ENCODE measurements at regions not wholly inside any gene's neighbourhood (a gene's known extent, or its start where the extent isn't known, plus 50 kb on each side); places are given as distances from the start of the nearest gene placed in this dataset.

DNA sequence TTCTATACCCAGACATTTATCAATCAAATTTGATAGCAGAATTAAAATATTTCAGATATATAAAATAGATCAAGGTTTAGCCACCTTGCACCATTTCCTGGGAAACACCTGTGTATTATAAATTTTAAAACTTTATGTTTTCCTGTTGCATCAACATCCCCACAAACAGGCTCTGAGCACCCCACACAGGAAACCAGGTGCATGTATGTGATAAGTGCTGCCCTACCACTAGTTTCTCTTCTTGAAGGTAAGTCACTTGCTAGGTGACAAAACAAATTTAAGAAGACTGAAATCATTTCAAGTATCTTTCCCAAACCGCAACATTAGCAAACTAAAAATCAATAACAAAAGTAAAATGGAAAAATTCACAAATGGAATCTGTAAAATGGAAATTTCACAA lies 496.1 kb upstream of the CCDC54 start:
- no peaks in the 10 kb centered on the region for H3K36me3 ChIP-seq (ENCODE audit: control insufficient read depth in 1 of 2, insufficient read depth in 2 of 2, low read length in 2 of 2)

DNA sequence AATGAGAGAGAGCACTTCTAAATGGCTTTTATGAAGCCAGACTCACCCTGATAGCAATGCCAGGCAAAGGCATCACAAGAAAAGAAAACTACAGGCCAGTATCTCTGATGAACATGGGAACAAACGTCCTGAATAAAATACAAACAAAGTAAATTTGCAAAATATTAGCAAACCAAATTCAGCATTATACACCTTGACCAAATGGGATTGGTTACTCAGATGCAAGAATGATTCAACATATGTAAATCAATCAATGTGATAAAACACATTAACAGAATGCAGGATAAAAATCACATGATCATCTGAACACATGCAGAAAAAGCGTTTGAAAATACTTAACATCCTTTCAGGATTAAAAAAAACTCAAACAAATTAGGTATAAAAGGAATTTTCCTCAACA lies 494.9 kb upstream of the CCDC54 start:
- H3K27ac ChIP-seq (ENCODE audit: low read length): no peak overlapping the region
- H3K4me3 ChIP-seq (ENCODE audit: low read depth in 1 of 2, low read length in 2 of 2): no peak overlapping the region
- no peaks in the 10 kb centered on the region for H3K4me1 ChIP-seq (ENCODE audit: control insufficient read depth in 1 of 2, insufficient read depth in 2 of 2, low read length in 2 of 2)
- peaks cover 0 to 2% of the 10 kb centered on the region in 2 donors for H3K9me3 ChIP-seq (ENCODE audit: control insufficient read depth in 1 of 2, low read length in 2 of 2)
- H3K27me3 ChIP-seq (ENCODE audit: low read depth, low read length): no peaks in the 10 kb centered on the region
- H3K36me3 ChIP-seq (ENCODE audit: control insufficient read depth in 1 of 2, insufficient read depth in 2 of 2, low read length in 2 of 2): no peaks in the 10 kb centered on the region

More for the DNA sequence above, 496.1 kb upstream of the CCDC54 start:
- H3K9me3 ChIP-seq (ENCODE audit: control insufficient read depth in 1 of 2, low read length in 2 of 2): peaks cover 0 to 2% of the 10 kb centered on the region in 2 donors
- no peaks in the 10 kb centered on the region for H3K27me3 ChIP-seq (ENCODE audit: low read depth, low read length)
- H3K4me1 ChIP-seq (ENCODE audit: control insufficient read depth in 1 of 2, insufficient read depth in 2 of 2, low read length in 2 of 2): no peaks in the 10 kb centered on the region
- no peak overlapping the region for H3K4me3 ChIP-seq (ENCODE audit: low read depth in 1 of 2, low read length in 2 of 2)
- no peak overlapping the region for H3K27ac ChIP-seq (ENCODE audit: low read length)

DNA sequence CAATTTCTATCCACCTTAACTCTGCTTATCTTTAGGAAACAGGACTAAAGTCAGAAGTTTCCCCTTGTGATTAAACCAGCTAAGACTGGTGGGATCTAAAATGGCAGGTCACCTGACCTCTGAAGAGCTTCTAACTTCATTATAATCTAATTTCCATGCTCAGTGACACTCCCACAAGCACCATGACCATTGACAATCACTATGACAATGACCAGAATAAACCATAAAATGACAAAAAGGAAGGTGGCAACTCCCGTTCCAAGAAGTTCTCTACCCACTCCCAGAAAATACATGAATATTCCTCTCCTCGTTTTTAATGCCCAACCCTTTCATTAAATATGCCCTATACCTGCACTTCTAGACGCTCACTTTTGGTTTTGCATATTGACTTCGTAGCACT lies 471.2 kb upstream of the CCDC54 start:
- no peaks in the 10 kb centered on the region for H3K4me1 ChIP-seq (ENCODE audit: control insufficient read depth in 1 of 2, insufficient read depth in 2 of 2, low read length in 2 of 2)
- no peaks in the 10 kb centered on the region for H3K27me3 ChIP-seq (ENCODE audit: low read depth, low read length)
- H3K9me3 ChIP-seq (ENCODE audit: control insufficient read depth in 1 of 2, low read length in 2 of 2): no peaks in the 10 kb centered on the region
- H3K36me3 ChIP-seq (ENCODE audit: control insufficient read depth in 1 of 2, insufficient read depth in 2 of 2, low read length in 2 of 2): no peaks in the 10 kb centered on the region
- H3K27ac ChIP-seq (ENCODE audit: low read length): no peak overlapping the region
- H3K4me3 ChIP-seq (ENCODE audit: low read depth in 1 of 2, low read length in 2 of 2): no peak overlapping the region

DNA sequence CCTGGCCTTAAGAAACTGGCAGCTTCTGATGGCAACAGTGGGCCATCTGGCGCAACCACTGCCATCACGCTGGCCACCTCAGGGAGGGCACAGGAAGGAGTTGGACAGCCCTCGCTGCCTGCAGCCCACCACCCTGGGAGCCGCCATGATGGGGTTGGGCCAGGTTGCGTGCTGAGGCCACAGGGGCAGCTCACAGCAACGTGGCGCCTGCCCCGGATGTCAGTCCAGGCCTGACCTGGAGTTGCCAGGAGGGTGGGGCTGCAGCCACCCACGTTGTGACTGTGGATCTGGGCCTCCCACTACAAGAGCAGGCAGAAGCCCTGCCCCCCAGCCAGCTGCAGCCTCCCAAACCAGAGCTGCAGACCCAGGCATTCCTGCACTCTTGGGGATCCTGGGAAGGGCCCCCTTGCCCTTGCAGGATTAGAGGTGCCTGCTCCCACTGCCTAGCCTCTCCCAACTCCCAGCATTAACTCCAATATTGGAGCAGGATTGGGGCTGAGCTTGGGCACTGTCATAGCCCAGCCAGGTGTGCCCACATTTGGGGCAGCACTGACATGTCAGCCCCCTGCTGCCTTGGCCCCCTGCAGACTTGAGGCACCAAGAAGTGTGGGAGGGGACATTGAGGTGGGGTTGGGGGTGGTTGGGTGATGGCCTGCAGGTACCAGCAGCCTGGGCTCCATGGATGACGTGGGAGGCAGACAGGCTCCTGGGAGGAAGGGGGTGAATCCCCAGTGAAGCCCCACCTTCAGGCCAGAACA lies 468.9 kb upstream of the CCDC54 start:
- H3K9me3 ChIP-seq (ENCODE audit: control insufficient read depth in 1 of 2, low read length in 2 of 2): no peaks in the 10 kb centered on the region
- no peaks in the 10 kb centered on the region for H3K27me3 ChIP-seq (ENCODE audit: low read depth, low read length)
- H3K4me1 ChIP-seq (ENCODE audit: control insufficient read depth in 1 of 2, insufficient read depth in 2 of 2, low read length in 2 of 2): no peaks in the 10 kb centered on the region
- no peak overlapping the region for H3K4me3 ChIP-seq (ENCODE audit: low read depth in 1 of 2, low read length in 2 of 2)
- H3K27ac ChIP-seq (ENCODE audit: low read length): no peak overlapping the region
- no peaks in the 10 kb centered on the region for H3K36me3 ChIP-seq (ENCODE audit: control insufficient read depth in 1 of 2, insufficient read depth in 2 of 2, low read length in 2 of 2)

DNA sequence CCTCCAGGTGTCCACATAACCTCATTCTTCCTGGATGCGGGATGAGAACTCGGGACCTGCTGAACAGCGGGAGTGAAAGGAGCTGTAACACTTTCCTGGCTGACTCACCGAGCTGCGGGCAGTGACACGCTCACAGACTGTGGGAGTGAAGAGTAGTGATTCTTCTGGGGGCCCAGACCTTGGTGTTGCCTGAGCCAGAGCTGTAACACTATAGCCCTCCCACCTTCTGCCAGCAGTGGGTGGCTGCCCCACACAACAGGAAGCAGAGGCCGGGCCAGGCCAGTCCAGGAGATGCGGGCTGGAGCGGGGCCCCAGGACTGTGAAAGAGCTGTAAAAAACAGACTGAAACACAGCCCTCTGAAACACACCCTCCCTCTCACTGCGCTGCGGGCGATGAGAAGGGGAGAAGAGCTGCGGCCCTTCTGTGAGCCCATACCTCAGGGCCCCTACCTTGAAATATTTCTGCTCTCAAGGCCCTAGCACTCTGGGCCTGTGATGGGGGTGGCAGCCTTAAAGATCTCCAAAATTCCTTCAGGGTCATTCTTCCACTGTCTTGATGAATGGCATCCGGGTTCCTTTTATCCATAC lies 464.0 kb upstream of the CCDC54 start:
- Histone ChIP-seq H3K9me3 (ENCODE audit: control insufficient read depth in 1 of 2, low read length in 2 of 2) (no peaks in the 10 kb centered on the region), H3K36me3 (ENCODE audit: control insufficient read depth in 1 of 2, insufficient read depth in 2 of 2, low read length in 2 of 2) (no peaks in the 10 kb centered on the region), H3K4me1 (ENCODE audit: control insufficient read depth in 1 of 2, insufficient read depth in 2 of 2, low read length in 2 of 2) (no peaks in the 10 kb centered on the region), H3K27me3 (ENCODE audit: low read depth, low read length) (no peaks in the 10 kb centered on the region), H3K27ac (ENCODE audit: low read length) (no peak overlapping the region), H3K4me3 (ENCODE audit: low read depth in 1 of 2, low read length in 2 of 2) (no peak overlapping the region)

DNA sequence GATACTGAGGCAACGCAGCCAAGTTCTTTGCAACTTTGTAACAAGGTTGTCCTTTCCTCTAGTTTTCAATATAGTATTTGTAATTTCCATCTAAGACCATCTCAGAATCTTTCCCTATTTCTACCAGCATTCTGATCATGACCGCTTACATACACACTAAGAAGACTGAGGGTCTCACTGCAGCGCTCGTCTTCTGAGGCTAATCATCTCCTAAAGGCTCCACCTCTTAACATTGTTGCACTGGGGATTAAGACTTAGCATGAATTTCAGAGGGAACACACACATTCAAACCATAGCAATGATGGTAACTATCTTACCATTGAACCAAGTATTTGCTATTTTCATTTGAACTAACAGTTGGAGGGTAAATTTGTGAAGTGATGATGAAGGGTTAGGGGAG lies 463.3 kb upstream of the CCDC54 start:
- Histone ChIP-seq H3K9me3 (ENCODE audit: control insufficient read depth in 1 of 2, low read length in 2 of 2) (no peaks in the 10 kb centered on the region), H3K4me3 (ENCODE audit: low read depth in 1 of 2, low read length in 2 of 2) (no peak overlapping the region), H3K27ac (ENCODE audit: low read length) (no peak overlapping the region), H3K4me1 (ENCODE audit: control insufficient read depth in 1 of 2, insufficient read depth in 2 of 2, low read length in 2 of 2) (no peaks in the 10 kb centered on the region), H3K36me3 (ENCODE audit: control insufficient read depth in 1 of 2, insufficient read depth in 2 of 2, low read length in 2 of 2) (no peaks in the 10 kb centered on the region), H3K27me3 (ENCODE audit: low read depth, low read length) (no peaks in the 10 kb centered on the region)

DNA sequence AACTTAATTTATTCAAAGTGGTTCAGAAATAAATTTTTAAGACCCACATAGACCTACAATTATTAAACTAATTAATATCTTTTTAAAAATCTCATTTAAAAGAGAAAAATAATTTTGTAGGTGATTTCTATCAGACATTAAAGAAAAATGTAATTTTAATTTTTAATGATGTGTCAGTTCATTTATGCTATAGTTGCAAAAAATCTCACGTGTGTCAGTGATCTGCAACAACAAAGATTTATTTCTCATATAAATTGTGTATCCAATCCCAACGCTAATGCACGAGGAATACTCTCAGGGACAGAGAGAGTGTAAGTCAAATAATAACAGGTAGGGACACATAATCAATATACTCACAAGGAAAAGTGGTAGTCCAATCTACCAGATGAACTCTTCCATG lies 456.6 kb upstream of the CCDC54 start:
- Histone ChIP-seq H3K36me3 (ENCODE audit: control insufficient read depth in 1 of 2, insufficient read depth in 2 of 2, low read length in 2 of 2) (no peaks in the 10 kb centered on the region), H3K4me1 (ENCODE audit: control insufficient read depth in 1 of 2, insufficient read depth in 2 of 2, low read length in 2 of 2) (no peaks in the 10 kb centered on the region), H3K27me3 (ENCODE audit: low read depth, low read length) (no peaks in the 10 kb centered on the region)

DNA sequence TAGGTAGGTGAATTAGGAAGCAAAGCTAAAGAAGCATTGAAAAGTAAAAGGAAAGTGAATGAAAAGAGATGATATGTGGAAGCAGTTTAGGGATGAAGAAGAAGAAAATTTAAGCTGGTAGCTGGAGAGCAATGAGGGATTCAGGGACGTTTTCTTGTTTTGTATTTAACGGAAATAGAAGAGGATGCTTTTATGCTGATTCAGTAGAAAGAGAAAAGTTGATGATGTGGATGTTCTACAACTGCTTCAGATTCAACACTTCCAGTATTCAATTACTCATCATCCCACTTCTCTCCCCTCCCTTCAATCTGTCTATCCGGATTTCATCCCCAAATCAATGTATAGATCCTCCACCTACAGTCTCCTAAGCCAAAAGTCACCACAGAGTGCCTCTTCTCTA lies 448.2 kb upstream of the CCDC54 start:
- no peak overlapping the region for H3K4me3 ChIP-seq (ENCODE audit: low read depth in 1 of 2, low read length in 2 of 2)
- H3K27ac ChIP-seq (ENCODE audit: low read length): no peak overlapping the region
- H3K4me1 ChIP-seq (ENCODE audit: control insufficient read depth in 1 of 2, insufficient read depth in 2 of 2, low read length in 2 of 2): no peaks in the 10 kb centered on the region
- no peaks in the 10 kb centered on the region for H3K27me3 ChIP-seq (ENCODE audit: low read depth, low read length)
- H3K9me3 ChIP-seq (ENCODE audit: control insufficient read depth in 1 of 2, low read length in 2 of 2): peaks cover 0 to 1% of the 10 kb centered on the region in 2 donors
- H3K36me3 ChIP-seq (ENCODE audit: control insufficient read depth in 1 of 2, insufficient read depth in 2 of 2, low read length in 2 of 2): no peaks in the 10 kb centered on the region

More for the DNA sequence above, 456.6 kb upstream of the CCDC54 start:
- Histone ChIP-seq H3K9me3 (ENCODE audit: control insufficient read depth in 1 of 2, low read length in 2 of 2) (no peaks in the 10 kb centered on the region), H3K27ac (ENCODE audit: low read length) (no peak overlapping the region), H3K4me3 (ENCODE audit: low read depth in 1 of 2, low read length in 2 of 2) (no peak overlapping the region)

DNA sequence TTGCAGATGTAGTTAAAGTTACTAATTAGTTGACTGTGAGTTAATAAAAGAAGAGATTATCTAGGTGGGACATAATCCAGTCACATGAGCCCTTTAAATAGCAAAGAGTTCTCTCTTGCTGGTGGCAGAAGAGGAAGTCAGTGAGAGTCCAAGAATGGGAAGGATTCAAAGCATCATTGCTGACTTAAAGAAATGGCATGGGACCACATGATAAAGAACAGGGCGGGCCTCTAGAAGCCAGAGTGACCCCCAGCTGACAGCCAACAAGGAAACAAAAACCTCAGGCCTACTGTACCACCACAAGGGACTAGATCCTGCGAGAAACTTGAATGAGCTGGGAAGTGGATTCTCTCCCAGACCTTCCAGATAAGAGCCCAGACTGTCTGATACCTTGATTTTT lies 447.2 kb upstream of the CCDC54 start:
- Histone ChIP-seq H3K27ac (ENCODE audit: low read length) (no peak overlapping the region), H3K9me3 (ENCODE audit: control insufficient read depth in 1 of 2, low read length in 2 of 2) (peaks cover 0 to 7% of the 10 kb centered on the region in 2 donors), H3K27me3 (ENCODE audit: low read depth, low read length) (no peaks in the 10 kb centered on the region), H3K36me3 (ENCODE audit: control insufficient read depth in 1 of 2, insufficient read depth in 2 of 2, low read length in 2 of 2) (no peaks in the 10 kb centered on the region), H3K4me1 (ENCODE audit: control insufficient read depth in 1 of 2, insufficient read depth in 2 of 2, low read length in 2 of 2) (no peaks in the 10 kb centered on the region), H3K4me3 (ENCODE audit: low read depth in 1 of 2, low read length in 2 of 2) (no peak overlapping the region)

DNA sequence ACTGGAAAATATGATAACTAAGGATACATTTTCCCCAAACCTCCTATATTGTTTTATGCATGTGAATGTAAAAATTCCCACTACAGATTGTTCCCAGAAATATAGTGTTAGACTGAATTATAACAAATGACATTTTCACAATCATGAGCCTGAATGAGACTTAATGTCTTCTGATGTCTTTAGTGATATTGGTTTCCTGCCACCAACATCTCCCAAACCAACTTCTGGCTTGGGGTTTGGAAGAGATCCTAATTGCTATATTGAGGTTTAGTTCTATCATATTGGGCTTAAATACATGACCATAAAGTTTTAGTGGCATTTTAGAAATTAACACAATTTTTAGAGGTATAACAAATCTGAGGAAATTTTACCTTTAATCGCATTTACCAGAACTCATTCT lies 445.3 kb upstream of the CCDC54 start:
- H3K27me3 ChIP-seq (ENCODE audit: low read depth, low read length): no peaks in the 10 kb centered on the region
- H3K9me3 ChIP-seq (ENCODE audit: control insufficient read depth in 1 of 2, low read length in 2 of 2): peaks cover 3 to 7% of the 10 kb centered on the region in 2 donors
- no peak overlapping the region for H3K4me3 ChIP-seq (ENCODE audit: low read depth in 1 of 2, low read length in 2 of 2)
- H3K27ac ChIP-seq (ENCODE audit: low read length): no peak overlapping the region
- H3K36me3 ChIP-seq (ENCODE audit: control insufficient read depth in 1 of 2, insufficient read depth in 2 of 2, low read length in 2 of 2): no peaks in the 10 kb centered on the region
- H3K4me1 ChIP-seq (ENCODE audit: control insufficient read depth in 1 of 2, insufficient read depth in 2 of 2, low read length in 2 of 2): no peaks in the 10 kb centered on the region

DNA sequence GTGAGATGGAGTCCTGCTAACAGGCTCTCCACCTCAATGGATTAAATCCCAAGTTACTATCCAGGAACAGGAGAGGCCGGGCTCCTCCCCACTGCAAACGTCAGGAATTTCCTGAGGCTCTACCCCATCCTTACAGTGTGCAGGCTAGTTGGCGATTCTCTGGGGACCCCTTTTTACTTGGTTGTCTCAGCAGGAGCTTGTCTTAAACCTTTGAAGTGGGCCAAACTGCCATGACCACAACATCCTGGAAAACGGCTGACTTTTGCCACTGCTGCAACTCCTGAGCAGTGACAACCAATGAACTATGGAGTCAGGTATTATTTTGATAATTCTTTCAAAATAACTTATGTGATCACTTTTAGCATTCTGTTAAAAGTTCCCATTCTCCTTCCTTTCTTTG lies 440.9 kb upstream of the CCDC54 start:
- no peak overlapping the region for H3K4me3 ChIP-seq (ENCODE audit: low read depth in 1 of 2, low read length in 2 of 2)
- H3K36me3 ChIP-seq (ENCODE audit: control insufficient read depth in 1 of 2, insufficient read depth in 2 of 2, low read length in 2 of 2): no peaks in the 10 kb centered on the region
- H3K4me1 ChIP-seq (ENCODE audit: control insufficient read depth in 1 of 2, insufficient read depth in 2 of 2, low read length in 2 of 2): no peaks in the 10 kb centered on the region
- no peak overlapping the region for H3K27ac ChIP-seq (ENCODE audit: low read length)
- H3K27me3 ChIP-seq (ENCODE audit: low read depth, low read length): no peaks in the 10 kb centered on the region
- H3K9me3 ChIP-seq (ENCODE audit: control insufficient read depth in 1 of 2, low read length in 2 of 2): peaks cover 3 to 7% of the 10 kb centered on the region in 2 donors

DNA sequence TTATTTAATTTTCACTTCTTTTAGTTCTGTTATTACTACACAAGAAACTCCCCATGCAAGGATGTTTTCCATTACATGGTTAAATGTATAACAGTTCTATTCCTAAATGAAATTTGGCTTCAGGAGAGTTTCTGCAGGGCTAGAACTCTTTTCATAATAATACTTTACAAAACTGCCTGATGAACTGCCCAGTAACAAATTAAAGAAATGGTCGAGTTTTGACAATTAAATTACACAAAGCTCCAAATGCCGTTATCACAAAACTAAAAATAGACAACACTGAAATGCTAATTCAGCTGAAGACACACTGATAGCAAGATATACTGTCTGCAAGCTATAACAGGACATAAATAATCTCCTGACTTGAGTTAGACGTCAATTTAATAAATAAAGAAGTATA lies 435.2 kb upstream of the CCDC54 start:
- Histone ChIP-seq H3K4me3 (ENCODE audit: low read depth in 1 of 2, low read length in 2 of 2) (no peak overlapping the region), H3K4me1 (ENCODE audit: control insufficient read depth in 1 of 2, insufficient read depth in 2 of 2, low read length in 2 of 2) (no peaks in the 10 kb centered on the region), H3K27me3 (ENCODE audit: low read depth, low read length) (no peaks in the 10 kb centered on the region), H3K27ac (ENCODE audit: low read length) (no peak overlapping the region), H3K36me3 (ENCODE audit: control insufficient read depth in 1 of 2, insufficient read depth in 2 of 2, low read length in 2 of 2) (no peaks in the 10 kb centered on the region), H3K9me3 (ENCODE audit: control insufficient read depth in 1 of 2, low read length in 2 of 2) (no peaks in the 10 kb centered on the region)
